Astrocyte of the spinal cord (primary cell): ENCODE measurements at regions not wholly inside any gene's neighbourhood (a gene's known extent, or its start where the extent isn't known, plus 50 kb on each side); places are given as distances from the start of the nearest gene placed in this dataset.
"Not testable (repeated sequence)": the region's sequence is repeated elsewhere in the genome, so short reads cannot be mapped to it uniquely, and the experiment has no call there.

Experiments used
- DNase-seq: peaks from one replicate; pipeline ENCODE4 v3.0.0; 2011; ENCODE audit warnings: low read depth, low spot score
- H3K4me3 ChIP-seq: 2 replicates; pipeline ENCODE4 v1.5.1; 2011; ENCODE audit warnings: low read depth, mild to moderate bottlenecking, low read length, moderate library complexity
- in situ Hi-C: cut with HindIII; loops from 2 replicates; pipeline ENCODE4 v1.10.0; 2017; ENCODE audit warnings: low sequenced_read_pairs
- TF ChIP-seq, protein P1 (sequence below): IDR thresholded peaks from 2 replicates; pipeline ENCODE4 v1.5.1; 2012; ENCODE audit warnings: low read depth, mild to moderate bottlenecking, low read length, inconsistent platforms

DNA sequence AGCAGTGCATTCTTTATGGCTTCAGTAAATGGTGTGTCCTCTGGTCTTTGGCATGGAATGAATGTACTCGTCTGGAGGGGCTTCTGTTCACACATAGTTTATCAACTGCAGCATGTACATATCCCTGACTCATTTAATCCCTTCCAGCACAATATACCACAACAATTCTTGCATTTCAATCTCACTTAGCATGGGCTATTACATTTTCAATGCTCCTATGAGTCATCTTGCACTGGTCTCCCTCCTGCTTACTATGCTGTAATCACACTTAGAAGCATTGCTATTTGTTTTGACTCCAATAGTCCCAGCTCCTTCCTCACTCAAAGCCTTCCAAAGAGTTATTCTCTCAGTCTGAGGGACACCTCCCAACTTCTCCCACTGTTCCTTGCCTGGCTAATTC lies 180.9 kb upstream of the NUDT10 start:
- no peak overlapping the region for H3K4me3 ChIP-seq
- TF ChIP-seq, protein P1, sequence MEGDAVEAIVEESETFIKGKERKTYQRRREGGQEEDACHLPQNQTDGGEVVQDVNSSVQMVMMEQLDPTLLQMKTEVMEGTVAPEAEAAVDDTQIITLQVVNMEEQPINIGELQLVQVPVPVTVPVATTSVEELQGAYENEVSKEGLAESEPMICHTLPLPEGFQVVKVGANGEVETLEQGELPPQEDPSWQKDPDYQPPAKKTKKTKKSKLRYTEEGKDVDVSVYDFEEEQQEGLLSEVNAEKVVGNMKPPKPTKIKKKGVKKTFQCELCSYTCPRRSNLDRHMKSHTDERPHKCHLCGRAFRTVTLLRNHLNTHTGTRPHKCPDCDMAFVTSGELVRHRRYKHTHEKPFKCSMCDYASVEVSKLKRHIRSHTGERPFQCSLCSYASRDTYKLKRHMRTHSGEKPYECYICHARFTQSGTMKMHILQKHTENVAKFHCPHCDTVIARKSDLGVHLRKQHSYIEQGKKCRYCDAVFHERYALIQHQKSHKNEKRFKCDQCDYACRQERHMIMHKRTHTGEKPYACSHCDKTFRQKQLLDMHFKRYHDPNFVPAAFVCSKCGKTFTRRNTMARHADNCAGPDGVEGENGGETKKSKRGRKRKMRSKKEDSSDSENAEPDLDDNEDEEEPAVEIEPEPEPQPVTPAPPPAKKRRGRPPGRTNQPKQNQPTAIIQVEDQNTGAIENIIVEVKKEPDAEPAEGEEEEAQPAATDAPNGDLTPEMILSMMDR, result no peak
- DNase-seq, result no peak
- in situ Hi-C loops, result no loop called here

DNA sequence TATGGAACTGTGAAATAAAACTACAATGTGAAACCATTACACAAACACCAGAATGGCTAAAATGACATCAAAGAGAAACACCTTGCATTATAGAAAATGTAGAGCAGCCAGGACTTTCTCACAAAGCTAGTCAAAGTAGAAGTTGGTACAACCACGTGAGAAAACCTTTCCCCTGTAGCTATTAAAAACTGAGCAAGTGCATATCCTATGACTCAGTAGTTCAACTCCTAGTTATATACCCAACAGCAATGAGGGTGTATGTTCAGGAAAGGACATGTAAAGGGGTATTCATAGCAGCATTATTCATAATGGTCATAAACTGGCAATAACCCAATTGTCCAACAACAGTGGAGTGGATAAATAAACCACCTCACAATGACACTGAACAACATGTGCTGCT lies 177.5 kb upstream of the NUDT10 start:
- TF ChIP-seq, protein P1, result no peak
- in situ Hi-C loops, result no loop called here
- no peak for DNase-seq
- H3K4me3 ChIP-seq, result no peak overlapping the region

DNA sequence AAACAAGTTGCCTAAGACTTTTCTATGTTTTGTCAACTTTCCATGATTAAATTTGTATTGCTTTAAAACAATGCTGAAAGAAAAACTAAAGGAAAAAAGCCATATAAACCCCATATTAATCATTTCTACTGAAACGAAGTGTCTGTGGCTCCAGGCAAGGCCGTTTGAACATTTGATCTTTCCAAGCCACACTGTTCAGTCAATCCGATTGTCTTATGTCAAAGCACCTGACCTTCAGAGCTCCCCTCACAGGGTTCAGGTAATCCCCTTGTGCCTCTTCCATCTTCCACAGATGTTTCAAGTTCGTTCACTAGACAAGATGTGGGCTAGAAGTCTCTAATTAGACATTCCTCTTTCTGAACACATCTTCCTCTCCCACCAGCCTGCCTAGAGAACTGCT lies 177.1 kb upstream of the NUDT10 start:
- H3K4me3 ChIP-seq, result no peak overlapping the region
- in situ Hi-C loops, result no loop called here
- no peak for DNase-seq
- TF ChIP-seq, protein P1, result no peak

DNA sequence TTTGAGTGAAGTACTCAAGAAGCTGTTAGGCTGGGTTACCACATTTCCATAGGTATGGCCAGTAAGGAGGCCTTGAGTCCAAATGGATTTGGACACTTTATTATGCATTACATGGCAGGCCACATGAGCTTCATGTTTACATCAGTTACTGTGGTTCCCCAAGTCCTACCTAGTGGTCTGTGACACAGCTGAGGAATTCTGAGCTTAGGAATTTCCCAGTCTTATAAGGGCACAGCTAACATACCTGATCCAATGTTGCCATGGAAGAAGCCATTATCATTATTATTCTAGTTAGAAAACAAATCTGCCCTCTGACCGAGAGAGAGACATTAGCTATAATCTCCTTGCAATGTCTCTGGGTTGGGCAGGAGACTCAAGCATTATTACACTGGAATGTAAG lies 174.4 kb upstream of the NUDT10 start:
- in situ Hi-C loops, result no loop called here
- H3K4me3 ChIP-seq, result no peak overlapping the region
- DNase-seq, result no peak
- TF ChIP-seq, protein P1, result no peak

DNA sequence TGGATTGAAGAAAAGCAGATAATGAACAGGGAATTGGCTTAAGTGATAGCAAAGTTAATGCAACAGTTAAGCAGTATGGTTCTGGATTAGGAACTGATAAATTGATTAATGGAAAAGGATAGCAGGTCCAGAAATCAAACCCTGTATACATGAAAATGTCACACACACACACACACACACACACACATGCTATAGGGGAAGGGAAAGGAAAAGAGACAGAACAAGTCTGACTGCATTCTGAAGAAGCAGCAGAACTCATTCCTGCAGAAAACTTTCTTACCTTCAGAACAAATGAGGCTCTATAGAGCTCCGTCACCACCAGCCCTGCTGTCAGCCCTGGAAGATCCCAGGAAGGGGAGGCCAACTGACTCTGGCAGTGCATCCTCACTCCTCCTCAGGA lies 173.2 kb upstream of the NUDT10 start:
- H3K4me3 ChIP-seq, DNase-seq, in situ Hi-C loops: not testable (repeated sequence)

DNA sequence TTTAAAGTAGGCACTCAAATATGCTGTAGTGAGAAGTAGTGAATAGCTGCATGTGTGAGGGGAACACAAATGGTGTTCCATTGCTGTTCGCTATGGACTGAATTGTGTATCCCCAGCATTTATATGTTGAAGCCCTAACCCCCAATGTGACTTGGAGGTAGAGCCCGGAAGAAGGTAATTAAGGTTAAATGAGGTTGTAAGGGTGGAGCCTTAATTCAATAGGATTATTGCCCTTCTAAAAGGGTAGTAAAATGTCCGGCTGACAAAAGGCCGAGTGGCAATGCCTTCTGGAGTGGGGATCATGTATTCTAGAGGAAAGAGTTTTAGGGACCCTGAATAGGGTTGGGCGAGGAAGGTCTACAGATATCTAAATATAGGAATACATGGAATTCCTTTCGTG lies 168.9 kb upstream of the NUDT10 start:
- no peak for DNase-seq
- no peak overlapping the region for H3K4me3 ChIP-seq
- in situ Hi-C loops, result no loop called here
- TF ChIP-seq, protein P1, result no peak

DNA sequence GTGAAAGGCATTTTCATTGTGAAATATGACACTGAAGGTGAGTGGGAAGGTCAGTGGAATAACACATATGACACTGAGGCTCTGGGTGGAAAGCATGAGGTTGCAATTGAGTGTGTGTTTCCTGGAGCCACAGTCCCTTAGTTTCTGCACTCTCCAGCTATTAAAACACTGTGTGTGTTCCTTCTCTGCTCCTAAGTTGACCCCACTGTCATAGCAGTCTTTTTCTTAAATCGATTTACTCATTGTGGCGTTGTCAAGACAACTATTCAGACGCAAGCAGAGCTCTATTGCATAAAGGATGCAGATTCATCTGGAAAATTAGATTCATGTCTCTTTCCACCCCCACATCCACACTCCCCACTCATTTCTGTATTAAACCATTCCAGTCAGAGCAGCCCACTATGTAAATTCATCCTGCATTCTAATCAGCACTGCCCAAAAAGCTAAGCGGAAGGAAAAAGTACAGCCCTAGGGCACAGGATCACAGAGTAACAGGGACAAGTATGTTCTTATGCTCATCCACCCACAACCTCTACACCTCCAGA lies 154.2 kb upstream of the NUDT10 start:
- in situ Hi-C loops, DNase-seq, H3K4me3 ChIP-seq: not testable (repeated sequence)

DNA sequence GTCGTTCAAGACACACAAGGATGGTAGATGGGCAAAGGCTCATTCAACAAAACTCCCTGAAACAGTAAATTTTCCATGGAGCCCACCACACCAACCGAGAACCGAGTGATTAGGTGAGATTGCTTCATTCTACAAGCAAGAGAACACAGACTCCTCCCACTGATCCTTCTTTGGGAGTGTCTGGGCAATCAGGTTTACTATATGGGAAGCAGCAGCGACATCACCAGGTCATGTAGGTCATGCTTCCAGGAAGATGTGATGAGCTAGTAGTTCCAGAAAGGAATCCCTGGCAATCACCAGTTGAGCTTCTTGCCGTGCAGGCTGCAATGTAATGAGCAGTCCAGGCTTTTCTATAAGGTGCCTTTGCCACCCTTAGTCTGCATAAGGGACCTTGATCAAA lies 152.8 kb upstream of the NUDT10 start:
- H3K4me3 ChIP-seq, DNase-seq, in situ Hi-C loops: not testable (repeated sequence)
